ENCODE measurements at regions not wholly inside any gene's neighbourhood (a gene's known extent, or its start where the extent isn't known, plus 50 kb on each side); places are given as distances from the start of the nearest gene placed in this dataset.

DNA sequence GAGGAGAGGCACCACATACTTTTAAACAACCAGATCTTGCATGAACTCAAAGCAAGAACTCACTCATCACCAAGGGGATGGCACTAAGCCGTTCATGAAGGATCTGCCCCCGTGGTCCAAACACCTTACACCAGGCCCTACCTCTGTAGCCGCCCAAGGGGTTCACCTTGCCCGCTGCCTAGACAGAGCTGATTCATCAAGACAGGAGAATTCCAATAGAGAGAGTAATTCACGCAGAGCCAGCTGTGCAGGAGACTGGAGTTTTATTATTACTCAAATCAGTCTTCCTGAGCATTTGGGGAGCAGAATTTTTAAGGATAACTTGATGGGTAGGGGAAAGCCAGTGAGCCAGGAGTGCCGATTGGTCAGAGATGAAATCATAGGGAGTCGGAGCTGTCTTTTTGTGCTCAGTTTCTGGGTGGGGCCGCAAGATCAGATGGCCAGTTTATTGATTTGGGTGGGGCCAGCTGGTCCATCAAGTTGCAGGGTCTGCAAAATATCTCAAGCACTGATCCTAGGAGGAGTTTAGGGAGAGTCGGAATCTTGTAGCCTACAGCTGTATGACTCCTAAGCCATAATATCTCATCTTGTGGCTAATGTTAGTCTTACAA, 364.7 kb downstream of the PCDH7 start:
- no peaks in the 10 kb centered on the region for H3K27me3 ChIP-seq (ENCODE audit: low read length)
- intact Hi-C loops (cut with micrococcal nuclease), result no loop called here
- ATAC-seq (no peak), DNase-seq (peak; percentile 18)
- H3K27ac ChIP-seq (ENCODE audit: low read length), result no peak overlapping the region
- H3K79me2 ChIP-seq (ENCODE audit: low read length), result no peaks in the 10 kb centered on the region
- H3K36me3 ChIP-seq (ENCODE audit: low read depth, low read length), result no peaks in the 10 kb centered on the region
- peaks cover 21% of the 10 kb centered on the region for H3K4me1 ChIP-seq (ENCODE audit: insufficient read depth, low read length)
- H3K4me3 ChIP-seq (ENCODE audit: low read length), result no peak overlapping the region
- no peaks in the 10 kb centered on the region for H4K20me1 ChIP-seq (ENCODE audit: low read length)
- no TSS peak for BruUV-seq (replicated peaks)
- H3F3A ChIP-seq (ENCODE audit: low read length, unreplicated experiment), result no peaks in the 10 kb centered on the region
- no peak overlapping the region for H3K9ac ChIP-seq (ENCODE audit: low read length)
- no peak overlapping the region for H3K4me2 ChIP-seq (ENCODE audit: low read length)
- POLR2A ChIA-PET (ENCODE audit: unreplicated experiment), result no interaction called here
- H3K9me3 ChIP-seq (ENCODE audit: low read length), result no peaks in the 10 kb centered on the region
- TF ChIP-seq EZH2phosphoT487 (IDR thresholded peaks at IDR 0.05; ENCODE audit: borderline replicate concordance, low read length) (no peak), EZH2 (IDR thresholded peaks at IDR 0.05; ENCODE audit: low read length, unreplicated experiment) (no peak)
- TF ChIP-seq, protein P1, sequence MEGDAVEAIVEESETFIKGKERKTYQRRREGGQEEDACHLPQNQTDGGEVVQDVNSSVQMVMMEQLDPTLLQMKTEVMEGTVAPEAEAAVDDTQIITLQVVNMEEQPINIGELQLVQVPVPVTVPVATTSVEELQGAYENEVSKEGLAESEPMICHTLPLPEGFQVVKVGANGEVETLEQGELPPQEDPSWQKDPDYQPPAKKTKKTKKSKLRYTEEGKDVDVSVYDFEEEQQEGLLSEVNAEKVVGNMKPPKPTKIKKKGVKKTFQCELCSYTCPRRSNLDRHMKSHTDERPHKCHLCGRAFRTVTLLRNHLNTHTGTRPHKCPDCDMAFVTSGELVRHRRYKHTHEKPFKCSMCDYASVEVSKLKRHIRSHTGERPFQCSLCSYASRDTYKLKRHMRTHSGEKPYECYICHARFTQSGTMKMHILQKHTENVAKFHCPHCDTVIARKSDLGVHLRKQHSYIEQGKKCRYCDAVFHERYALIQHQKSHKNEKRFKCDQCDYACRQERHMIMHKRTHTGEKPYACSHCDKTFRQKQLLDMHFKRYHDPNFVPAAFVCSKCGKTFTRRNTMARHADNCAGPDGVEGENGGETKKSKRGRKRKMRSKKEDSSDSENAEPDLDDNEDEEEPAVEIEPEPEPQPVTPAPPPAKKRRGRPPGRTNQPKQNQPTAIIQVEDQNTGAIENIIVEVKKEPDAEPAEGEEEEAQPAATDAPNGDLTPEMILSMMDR (conservative IDR thresholded peaks at IDR 0.05; ENCODE audit: low read depth, low read length), result no peak
- no peak overlapping the region for H2AFZ ChIP-seq (ENCODE audit: low read length)
- H3K9me2 ChIP-seq (replicated peaks; ENCODE audit: low read length), result no peaks in the 10 kb centered on the region
- CTCF ChIA-PET, result no interaction called here

DNA sequence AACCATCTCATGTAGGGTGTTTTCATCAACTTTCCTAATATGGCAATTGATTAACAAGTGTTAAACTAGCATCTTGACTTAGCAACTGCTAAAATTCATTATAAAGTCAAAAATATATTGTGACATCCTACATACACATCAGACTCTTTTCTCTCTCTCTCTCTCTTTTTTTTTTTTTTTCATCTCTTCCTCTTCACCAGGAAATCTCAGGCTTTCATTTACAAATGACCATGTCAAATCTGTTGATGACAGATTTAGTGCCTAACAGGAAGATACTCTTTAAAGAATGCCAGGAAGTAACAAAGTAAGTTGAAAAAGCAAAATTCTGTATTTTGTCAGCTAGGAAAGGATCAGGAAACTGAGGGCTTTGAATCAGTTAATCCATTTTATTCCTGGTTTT, 365.5 kb downstream of the PCDH7 start:
- Histone ChIP-seq H3K36me3 (ENCODE audit: low read depth, low read length) (no peaks in the 10 kb centered on the region), H3K4me1 (ENCODE audit: insufficient read depth, low read length) (peaks cover 29% of the 10 kb centered on the region), H4K20me1 (ENCODE audit: low read length) (no peaks in the 10 kb centered on the region), H2AFZ (ENCODE audit: low read length) (no peak overlapping the region), H3K79me2 (ENCODE audit: low read length) (no peaks in the 10 kb centered on the region), H3K27ac (ENCODE audit: low read length) (no peak overlapping the region), H3K4me2 (ENCODE audit: low read length) (no peak overlapping the region), H3K4me3 (ENCODE audit: low read length) (no peak overlapping the region), H3K27me3 (ENCODE audit: low read length) (no peaks in the 10 kb centered on the region), H3K9me2 (replicated peaks; ENCODE audit: low read length) (no peaks in the 10 kb centered on the region), H3F3A (ENCODE audit: low read length, unreplicated experiment) (no peaks in the 10 kb centered on the region), H3K9ac (ENCODE audit: low read length) (no peak overlapping the region), H3K9me3 (ENCODE audit: low read length) (no peaks in the 10 kb centered on the region)
- ChIA-PET POLR2A (ENCODE audit: unreplicated experiment) (no interaction called here), CTCF (no interaction called here)
- DNase-seq (no peak), ATAC-seq (no peak)
- intact Hi-C loops (cut with micrococcal nuclease), result no loop called here
- TF ChIP-seq EZH2 (IDR thresholded peaks at IDR 0.05; ENCODE audit: low read length, unreplicated experiment) (no peak), EZH2phosphoT487 (IDR thresholded peaks at IDR 0.05; ENCODE audit: borderline replicate concordance, low read length) (no peak)
- TF ChIP-seq, protein P1 (conservative IDR thresholded peaks at IDR 0.05; ENCODE audit: low read depth, low read length), result no peak
- BruUV-seq (replicated peaks), result no TSS peak

- Histone ChIP-seq H3K9me2 (replicated peaks; ENCODE audit: low read length) (no peaks in the 10 kb centered on the region), H3K27ac (ENCODE audit: low read length) (no peak overlapping the region), H3K4me1 (ENCODE audit: insufficient read depth, low read length) (peaks cover 30% of the 10 kb centered on the region), H3K79me2 (ENCODE audit: low read length) (no peaks in the 10 kb centered on the region), H3K9me3 (ENCODE audit: low read length) (no peaks in the 10 kb centered on the region), H3K9ac (ENCODE audit: low read length) (no peak overlapping the region), H2AFZ (ENCODE audit: low read length) (no peak overlapping the region), H3K27me3 (ENCODE audit: low read length) (no peaks in the 10 kb centered on the region), H3K4me2 (ENCODE audit: low read length) (no peak overlapping the region), H3K36me3 (ENCODE audit: low read depth, low read length) (no peaks in the 10 kb centered on the region), H3F3A (ENCODE audit: low read length, unreplicated experiment) (no peaks in the 10 kb centered on the region), H4K20me1 (ENCODE audit: low read length) (no peaks in the 10 kb centered on the region), H3K4me3 (ENCODE audit: low read length) (no peak overlapping the region)
- CTCF ChIA-PET, result no interaction called here
- no peak for TF ChIP-seq EZH2 (IDR thresholded peaks at IDR 0.05; ENCODE audit: low read length, unreplicated experiment)
- no peak for TF ChIP-seq EZH2phosphoT487 (IDR thresholded peaks at IDR 0.05; ENCODE audit: borderline replicate concordance, low read length)
- TF ChIP-seq, protein P1 (conservative IDR thresholded peaks at IDR 0.05; ENCODE audit: low read depth, low read length), result no peak
- DNase-seq (no peak), ATAC-seq (no peak)
- intact Hi-C loops (cut with micrococcal nuclease), result no loop called here
- BruUV-seq (replicated peaks), result no TSS peak
- POLR2A ChIA-PET (ENCODE audit: unreplicated experiment), result no interaction called here
Observed at GRCh38 chr4:31086756-31087330, 366.7 kb downstream of the PCDH7 start.
